H9 (cell line): ENCODE measurements at regions not wholly inside any gene's neighbourhood (a gene's known extent, or its start where the extent isn't known, plus 50 kb on each side); places are given as distances from the start of the nearest gene placed in this dataset.

Source experiments
- DNase-seq: peaks from one replicate; pipeline ENCODE4 v3.0.0-alpha.2; 2017
- H2AFZ ChIP-seq: one replicate; pipeline ENCODE4 v1.6.1; 2013; ENCODE audit warnings: mild to moderate bottlenecking, low read length, control low read depth, moderate library complexity
- H2AK5ac ChIP-seq: 2 replicates; pipeline ENCODE4 v1.6.1; 2013; ENCODE audit warnings: low read length, control low read depth, mixed read lengths; ENCODE audit not compliant: insufficient read length
- H2BK120ac ChIP-seq: one replicate; pipeline ENCODE4 v1.6.1; 2013; ENCODE audit warnings: low read depth, mild to moderate bottlenecking, low read length, control low read depth, inconsistent platforms; ENCODE audit not compliant: poor library complexity, severe bottlenecking
- H2BK12ac ChIP-seq: 2 replicates; pipeline ENCODE4 v1.6.1; 2013; ENCODE audit warnings: low read length, control low read depth, mixed read lengths, low read depth; ENCODE audit not compliant: insufficient read length
- H2BK15ac ChIP-seq: 2 replicates; pipeline ENCODE4 v1.6.1; 2013; ENCODE audit warnings: low read depth, low read length, control low read depth
- H2BK20ac ChIP-seq: one replicate; pipeline ENCODE4 v1.6.1; 2013; ENCODE audit warnings: low read depth, mild to moderate bottlenecking, low read length, control low read depth, inconsistent platforms; ENCODE audit not compliant: poor library complexity, severe bottlenecking
- H2BK5ac ChIP-seq: 2 replicates; pipeline ENCODE4 v1.6.1; 2013; ENCODE audit warnings: low read length, control low read depth, mixed read lengths; ENCODE audit not compliant: insufficient read length
- H3K14ac ChIP-seq: 2 replicates; pipeline ENCODE4 v1.6.1; 2013; ENCODE audit warnings: low read length, control low read depth; ENCODE audit not compliant: insufficient read depth
- H3K18ac ChIP-seq: 2 replicates; pipeline ENCODE4 v1.6.1; 2013; ENCODE audit warnings: low read depth, mild to moderate bottlenecking, mixed read lengths, low read length, control low read depth; ENCODE audit not compliant: insufficient read length
- H3K23ac ChIP-seq: 2 replicates; pipeline ENCODE4 v1.6.1; 2013; ENCODE audit warnings: low read length, control low read depth, mixed read lengths, low read depth; ENCODE audit not compliant: insufficient read length
- H3K23me2 ChIP-seq: 2 replicates; pipeline ENCODE4 v1.6.1; 2013; ENCODE audit warnings: low read depth, mild to moderate bottlenecking, mixed read lengths, low read length, control low read depth; ENCODE audit not compliant: insufficient read length, poor library complexity, severe bottlenecking
- H3K27ac ChIP-seq: 2 replicates; pipeline ENCODE4 v1.5.1; 2013; ENCODE audit warnings: low read length, control low read depth, mixed read lengths, low read depth; ENCODE audit not compliant: insufficient read length
- H3K27me3 ChIP-seq: 2 replicates; pipeline ENCODE4 v1.6.1; 2013; ENCODE audit warnings: low read length, control low read depth, inconsistent platforms; ENCODE audit not compliant: insufficient read depth
- H3K4ac ChIP-seq: 2 replicates; pipeline ENCODE4 v1.6.1; 2013; ENCODE audit warnings: low read depth, mild to moderate bottlenecking, control low read depth, inconsistent platforms, low read length, moderate library complexity
- H3K4me1 ChIP-seq: 2 replicates; pipeline ENCODE4 v1.6.1; 2013; ENCODE audit warnings: low read length, control low read depth, inconsistent platforms; ENCODE audit not compliant: insufficient read depth
- H3K4me2 ChIP-seq: 2 replicates; pipeline ENCODE4 v1.6.1; 2013; ENCODE audit warnings: low read length, control low read depth, mixed read lengths; ENCODE audit not compliant: insufficient read length, insufficient read depth
- H3K56ac ChIP-seq: 2 replicates; pipeline ENCODE4 v1.6.1; 2013; ENCODE audit warnings: low read depth, mild to moderate bottlenecking, mixed read lengths, low read length, control low read depth; ENCODE audit not compliant: insufficient read length
- H3K79me1 ChIP-seq: 2 replicates; pipeline ENCODE4 v1.6.1; 2013; ENCODE audit warnings: low read depth, mild to moderate bottlenecking, moderate library complexity, low read length, control low read depth, inconsistent platforms; ENCODE audit not compliant: insufficient read depth, poor library complexity, severe bottlenecking
- H3K79me2 ChIP-seq: 2 replicates; pipeline ENCODE4 v1.6.1; 2013; ENCODE audit warnings: low read length, control low read depth, inconsistent platforms; ENCODE audit not compliant: insufficient read depth
- H3K9ac ChIP-seq: 2 replicates; pipeline ENCODE4 v1.6.1; 2013; ENCODE audit warnings: low read length, control low read depth, mixed read lengths; ENCODE audit not compliant: insufficient read length; ENCODE audit errors: extremely low read depth
- H3K9me3 ChIP-seq: one replicate; pipeline ENCODE4 v1.6.1; 2013; ENCODE audit warnings: low read depth, low read length, inconsistent platforms; ENCODE audit not compliant: control insufficient read depth
- H3T11ph ChIP-seq: one replicate; pipeline ENCODE4 v1.6.1; 2013; ENCODE audit warnings: mild to moderate bottlenecking, low read length, control low read depth, inconsistent platforms
- H4K20me1 ChIP-seq: one replicate; pipeline ENCODE4 v1.6.1; 2013; ENCODE audit not compliant: control insufficient read depth, insufficient read length, insufficient read depth
- H4K5ac ChIP-seq: 2 replicates; pipeline ENCODE4 v1.6.1; 2013; ENCODE audit warnings: low read depth, mild to moderate bottlenecking, mixed read lengths, low read length, control low read depth; ENCODE audit not compliant: insufficient read length
- H4K8ac ChIP-seq: replicated peaks from 2 replicates; pipeline ENCODE4 v1.6.1; 2013; ENCODE audit warnings: low read length, control low read depth, mixed read lengths, low read depth; ENCODE audit not compliant: insufficient read length
- H4K91ac ChIP-seq: 2 replicates; pipeline ENCODE4 v1.6.1; 2013; ENCODE audit warnings: low read depth, mild to moderate bottlenecking, moderate library complexity, mixed read lengths, low read length, control low read depth; ENCODE audit not compliant: insufficient read length
- H3K27ac Mint-ChIP-seq, 3 experiments: 2 replicates in 2 of 3; 3 replicates in 1 of 3; pipeline ENCODE4 v1.8.0; 2020 to 2021; ENCODE audit warnings: mixed read lengths in 3 of 3, mild to moderate bottlenecking in 1 of 3, moderate library complexity in 1 of 3
- H3K27me3 Mint-ChIP-seq: 2 replicates; pipeline ENCODE4 v1.8.0; 2021; ENCODE audit warnings: low read depth, mild to moderate bottlenecking, moderate library complexity, mixed read lengths
- H3K36me3 Mint-ChIP-seq, 3 experiments: 2 replicates in 2 of 3; 3 replicates in 1 of 3; pipeline ENCODE4 v1.8.0; 2020 to 2021; ENCODE audit warnings: low read depth in 3 of 3, mixed read lengths in 3 of 3; ENCODE audit not compliant: insufficient read depth in 1 of 3
- H3K4me1 Mint-ChIP-seq, 2 experiments: 2 replicates each; pipeline ENCODE4 v1.8.0; 2020; ENCODE audit warnings: mixed read lengths in 2 of 2
- H3K4me3 Mint-ChIP-seq, 2 experiments: 2 replicates in 1 of 2; 3 replicates in 1 of 2; pipeline ENCODE4 v1.8.0; 2020 to 2021; ENCODE audit warnings: mild to moderate bottlenecking in 2 of 2, mixed read lengths in 2 of 2, moderate library complexity in 1 of 2
- H3K9me3 Mint-ChIP-seq, 2 experiments: 2 replicates in 1 of 2; 3 replicates in 1 of 2; pipeline ENCODE4 v1.8.0; 2020; ENCODE audit warnings: mild to moderate bottlenecking in 2 of 2, mixed read lengths in 2 of 2, moderate library complexity in 1 of 2
- CTCF ChIP-seq: fragments of 200-600 bp; sonication (generic); conservative IDR thresholded peaks from 3 replicates; pipeline ENCODE4 v1.8.0; 2021; ENCODE audit warnings: antibody characterized with exemption, mild to moderate bottlenecking
- WGBS: extraction: QIAGEN DNeasy Blood & Tissue Kit; methylation state at CpG from one replicate; pipeline ENCODE4 v1.1.7; 2013; ENCODE audit warnings: missing lambda C conversion rate, low lambda C conversion rate, mixed read lengths; ENCODE audit not compliant: insufficient read length; ENCODE audit errors: extremely low coverage; 5-methylcytosine and 5-hydroxymethylcytosine counted together

DNA sequence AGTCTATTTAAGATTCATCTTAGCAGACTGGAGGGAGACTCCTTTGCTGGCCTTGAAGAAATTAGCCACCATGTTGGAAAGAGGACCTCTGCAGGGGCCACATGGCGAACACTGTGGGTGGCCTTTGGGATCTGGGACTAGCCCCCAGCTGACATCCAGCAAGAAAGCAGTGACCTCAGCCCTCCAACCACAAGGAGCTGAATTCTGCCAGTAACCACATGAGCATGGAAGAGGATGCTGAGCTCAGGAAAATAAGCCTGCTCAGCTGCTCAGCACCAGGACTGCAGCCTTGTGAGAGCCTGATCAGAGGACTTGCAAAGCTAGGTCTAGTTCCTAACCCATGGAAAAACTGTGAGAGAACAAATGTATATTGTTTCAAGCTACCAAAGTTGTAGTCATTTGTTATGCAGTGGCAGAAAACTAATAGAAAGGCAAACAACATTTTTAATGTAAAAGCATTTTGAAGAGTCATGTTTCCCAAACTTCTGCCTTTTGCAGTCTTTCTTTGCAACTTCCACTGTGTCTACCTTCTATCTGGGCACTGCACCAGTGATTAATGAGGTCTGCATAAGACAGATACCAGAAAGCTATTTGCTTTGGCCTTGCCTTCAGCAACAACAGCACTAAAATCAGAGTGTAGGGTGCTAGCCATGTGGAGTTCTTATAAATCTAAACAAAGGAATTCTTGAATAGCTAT lies 183.7 kb downstream of the FGFR2 start:
- Histone ChIP-seq H3K23me2 (no peaks in the 10 kb centered on the region), H3K79me1 (no peaks in the 10 kb centered on the region), H3K14ac (no peak overlapping the region), H4K20me1 (no peaks in the 10 kb centered on the region), H3K4me2 (no peak overlapping the region), H4K5ac (no peak overlapping the region), H3K27ac (no peak overlapping the region), H3K79me2 (no peaks in the 10 kb centered on the region), H3K27me3 (no peaks in the 10 kb centered on the region), H2BK15ac (no peak overlapping the region), H2BK12ac (no peak overlapping the region), H2BK20ac (no peak overlapping the region), H4K91ac (no peak overlapping the region), H3K4ac (no peak overlapping the region), H2AK5ac (no peak overlapping the region), H2BK120ac (no peak overlapping the region), H3T11ph (no peak overlapping the region), H3K23ac (no peak overlapping the region), H4K8ac (no peak overlapping the region), H3K4me1 (no peaks in the 10 kb centered on the region), H3K18ac (no peak overlapping the region), H3K56ac (no peak overlapping the region), H3K9ac (no peak overlapping the region), H2AFZ (no peak overlapping the region), H2BK5ac (no peak overlapping the region), H3K9me3 (no peaks in the 10 kb centered on the region)
- Mint-ChIP-seq H3K4me1 (peaks cover 3 to 9% of the 10 kb centered on the region in 2 experiments; a peak in 3 of 4 replicates), H3K27me3 (0 out of 2 replicates have a peak, but pooled peaks cover 2% of the 10 kb centered on the region), H3K36me3 (peaks cover 0 to 9% (median 3%) of the 10 kb centered on the region in 3 experiments; a peak in 2 of 7 replicates), H3K9me3 (peaks cover 7 to 8% of the 10 kb centered on the region in 2 experiments; a peak in 3 of 5 replicates), H3K27ac (no peak overlapping the region), H3K4me3 (no peak overlapping the region)
- DNase-seq: no peak
- no CpG with 5 or more reads among the region's 1 CpG for WGBS
- TF ChIP-seq CTCF: no peak
